GM23248 (cell line): ENCODE measurements at regions not wholly inside any gene's neighbourhood (a gene's known extent, or its start where the extent isn't known, plus 50 kb on each side); places are given as distances from the start of the nearest gene placed in this dataset.

Experiments used
- DNase-seq: peaks from one replicate; pipeline ENCODE4 v3.0.0-alpha.2; 2015
- H2AFZ ChIP-seq: fragments of 200-600 bp; sonication (generic); 2 replicates; pipeline ENCODE4 v1.6.1; 2016; ENCODE audit warnings: antibody characterized with exemption
- H3F3A ChIP-seq: fragments of 200-600 bp; sonication (generic); 2 replicates; pipeline ENCODE4 v1.6.1; 2016; ENCODE audit warnings: mild to moderate bottlenecking, antibody characterized with exemption, mixed run types; ENCODE audit not compliant: insufficient read depth
- H3K27ac ChIP-seq: fragments of 200-600 bp; sonication (generic); 2 replicates; pipeline ENCODE4 v1.5.1; 2016; ENCODE audit warnings: mild to moderate bottlenecking
- H3K27me3 ChIP-seq: fragments of 200-600 bp; sonication (generic); replicated peaks from 2 replicates; pipeline ENCODE4 v1.6.1; 2016; ENCODE audit warnings: mild to moderate bottlenecking; ENCODE audit not compliant: insufficient read depth
- H3K36me3 ChIP-seq: fragments of 200-600 bp; sonication (generic); 2 replicates; pipeline ENCODE4 v1.6.1; 2016; ENCODE audit warnings: low read depth, mild to moderate bottlenecking
- H3K4me1 ChIP-seq: fragments of 200-600 bp; sonication (generic); 2 replicates; pipeline ENCODE4 v1.6.1; 2016; ENCODE audit warnings: mild to moderate bottlenecking; ENCODE audit not compliant: insufficient read depth
- H3K4me2 ChIP-seq: fragments of 200-600 bp; sonication (generic); one replicate; pipeline ENCODE4 v1.6.1; 2016; ENCODE audit warnings: mild to moderate bottlenecking; ENCODE audit not compliant: unreplicated experiment
- H3K4me3 ChIP-seq: fragments of 200-600 bp; sonication (generic); 2 replicates; pipeline ENCODE4 v1.5.1; 2016; ENCODE audit warnings: mild to moderate bottlenecking
- H3K79me2 ChIP-seq: fragments of 200-600 bp; sonication (generic); 2 replicates; pipeline ENCODE4 v1.6.1; 2016; ENCODE audit warnings: mild to moderate bottlenecking; ENCODE audit not compliant: insufficient read depth
- H3K9ac ChIP-seq: fragments of 200-600 bp; sonication (generic); 2 replicates; pipeline ENCODE4 v1.6.1; 2016; ENCODE audit warnings: mild to moderate bottlenecking
- H3K9me2 ChIP-seq: fragments of 200-600 bp; sonication (generic); 2 replicates; pipeline ENCODE4 v1.6.1; 2016; ENCODE audit warnings: mixed run types, mild to moderate bottlenecking, moderate library complexity; ENCODE audit not compliant: insufficient read depth
- H3K9me3 ChIP-seq: fragments of 200-600 bp; sonication (generic); one replicate; pipeline ENCODE4 v1.6.1; 2017; ENCODE audit warnings: low read depth
- H4K20me1 ChIP-seq: fragments of 200-600 bp; sonication (generic); 2 replicates; pipeline ENCODE4 v1.6.0; 2016; ENCODE audit not compliant: insufficient read depth
- EZH2 ChIP-seq: fragments of 200-600 bp; sonication (generic); IDR thresholded peaks from 2 replicates; pipeline ENCODE4 v1.6.1; 2018; ENCODE audit warnings: antibody characterized with exemption, mild to moderate bottlenecking; ENCODE audit not compliant: insufficient read depth, poor library complexity, severe bottlenecking
- EZH2phosphoT487 ChIP-seq: fragments of 200-600 bp; sonication (generic); IDR thresholded peaks from 2 replicates; pipeline ENCODE4 v1.6.1; 2018; ENCODE audit warnings: antibody characterized with exemption, moderate library complexity, mild to moderate bottlenecking, low read depth; ENCODE audit not compliant: insufficient read depth
- WGBS, 2 experiments: methylation state at CpG; one replicate each; pipeline ENCODE4 v1.1.6; 2015 to 2017; ENCODE audit warnings: low lambda C conversion rate in 2 of 2, low coverage in 1 of 2; ENCODE audit errors: missing lambda C conversion rate in 2 of 2; 5-methylcytosine and 5-hydroxymethylcytosine counted together
- in situ Hi-C: fragments of 300-500 bp; cut with MboI; formaldehyde crosslinking; loops from 2 replicates; pipeline ENCODE4 v1.15.0; 2020

DNA sequence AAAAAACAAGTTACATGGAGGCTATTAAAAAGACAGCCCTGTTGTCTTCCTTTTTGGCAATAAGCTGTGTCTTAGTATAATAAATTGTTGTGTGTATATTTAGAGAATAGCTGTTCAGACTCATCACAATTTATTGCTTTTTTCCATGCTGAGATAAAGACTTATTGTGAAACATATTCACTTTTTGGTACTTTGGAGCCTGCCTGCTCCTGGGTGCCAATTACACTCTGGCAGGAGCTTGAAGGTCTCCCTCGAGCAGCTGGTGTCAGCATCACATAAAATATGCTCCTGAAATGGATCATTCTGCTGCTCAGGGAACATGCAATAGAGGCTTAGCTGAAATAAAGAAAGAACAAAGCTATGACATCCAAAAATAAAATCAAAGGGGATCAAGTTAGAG, 211.6 kb upstream of the DKK2 start:
- no peaks in the 10 kb centered on the region for H4K20me1 ChIP-seq
- H3K4me2 ChIP-seq, result no peak overlapping the region
- in situ Hi-C loops, result no loop called here
- no peaks in the 10 kb centered on the region for H3K9me2 ChIP-seq
- peaks cover 16% of the 10 kb centered on the region; the same call in 1 of the 2 replicates for H3F3A ChIP-seq
- H3K27me3 ChIP-seq, result no peaks in the 10 kb centered on the region
- H2AFZ ChIP-seq, result no peak overlapping the region
- TF ChIP-seq EZH2, result no peak
- no peak for TF ChIP-seq EZH2phosphoT487
- no peak overlapping the region for H3K27ac ChIP-seq
- H3K9me3 ChIP-seq, result no peaks in the 10 kb centered on the region
- H3K9ac ChIP-seq, result no peak overlapping the region
- H3K36me3 ChIP-seq, result no peaks in the 10 kb centered on the region
- WGBS, 2 experiments, result 18 to 19% methylated on average over 1 of the region's 1 CpG
- no peaks in the 10 kb centered on the region for H3K79me2 ChIP-seq
- no peak for DNase-seq
- H3K4me1 ChIP-seq, result peaks cover 12% of the 10 kb centered on the region
- H3K4me3 ChIP-seq, result no peak overlapping the region

DNA sequence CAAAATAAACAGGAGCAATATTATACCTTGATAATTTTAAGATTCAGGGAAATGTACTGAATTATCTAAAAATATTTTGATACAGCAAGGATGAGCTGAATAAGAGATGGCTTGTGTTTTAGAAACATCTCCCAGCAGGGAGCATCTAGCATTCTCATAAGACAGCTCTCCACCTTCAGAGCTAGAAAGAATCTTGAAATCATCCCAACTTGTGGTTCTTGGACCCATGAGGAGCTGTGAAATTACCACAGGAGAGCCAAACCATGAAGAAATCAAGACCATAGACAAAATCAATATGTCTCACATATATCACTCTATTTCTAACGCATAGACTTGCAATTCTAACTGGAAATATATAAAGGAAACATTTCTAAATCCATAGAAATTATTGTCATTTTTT, 210.6 kb upstream of the DKK2 start:
- peaks cover 21% of the 10 kb centered on the region; the same call in 1 of the 2 replicates for H3F3A ChIP-seq
- H3K9me3 ChIP-seq, result no peaks in the 10 kb centered on the region
- no peak overlapping the region for H3K9ac ChIP-seq
- H2AFZ ChIP-seq, result no peak overlapping the region
- TF ChIP-seq EZH2phosphoT487 (no peak), EZH2 (no peak)
- no peaks in the 10 kb centered on the region for H3K79me2 ChIP-seq
- no peaks in the 10 kb centered on the region for H3K9me2 ChIP-seq
- no peaks in the 10 kb centered on the region for H3K36me3 ChIP-seq
- peaks cover 15% of the 10 kb centered on the region for H3K4me1 ChIP-seq
- no peak overlapping the region for H3K4me3 ChIP-seq
- no peaks in the 10 kb centered on the region for H4K20me1 ChIP-seq
- DNase-seq, result no peak
- no peaks in the 10 kb centered on the region for H3K27me3 ChIP-seq
- WGBS, 2 experiments, result 68 to 79% methylated on average over 1 of the region's 1 CpG
- in situ Hi-C loops, result no loop called here
- H3K27ac ChIP-seq, result no peak overlapping the region
- no peak overlapping the region for H3K4me2 ChIP-seq

DNA sequence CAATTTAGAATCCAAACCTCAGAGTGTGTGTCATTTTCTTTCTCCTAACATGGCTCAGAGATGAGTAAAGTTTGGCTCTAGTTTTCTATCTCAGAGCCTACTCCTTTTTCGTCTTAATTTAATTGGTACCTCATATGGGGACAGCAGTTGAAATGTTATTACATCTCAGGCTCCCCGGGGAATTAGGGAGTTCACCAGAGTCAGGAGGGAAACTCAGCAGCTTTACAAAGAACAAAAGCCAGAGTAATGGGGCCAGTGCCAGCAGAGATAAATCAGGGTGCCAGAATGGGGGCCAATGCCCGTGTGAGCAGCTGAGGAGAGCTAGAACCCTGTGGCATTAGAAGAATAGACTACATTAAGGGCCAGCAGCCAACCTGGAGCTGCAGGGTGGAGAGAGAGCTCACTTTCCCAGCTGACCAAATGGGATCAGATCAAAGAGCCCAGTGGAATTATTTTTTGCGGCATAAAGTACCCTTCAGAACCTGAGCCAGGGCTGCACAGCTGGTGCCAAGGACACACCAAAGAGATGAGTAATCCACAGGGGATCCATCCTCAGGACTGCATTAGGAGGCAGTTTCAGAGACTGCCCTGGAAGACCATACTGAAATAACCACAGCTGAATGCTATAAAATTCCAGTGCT, 207.1 kb upstream of the DKK2 start:
- Histone ChIP-seq H3K27me3 (no peaks in the 10 kb centered on the region), H3K79me2 (no peaks in the 10 kb centered on the region), H3K27ac (peak overlapping the region; percentile 36), H4K20me1 (no peaks in the 10 kb centered on the region), H3K4me1 (peaks cover 15% of the 10 kb centered on the region), H3K9ac (no peak overlapping the region), H3K36me3 (no peaks in the 10 kb centered on the region), H3K4me3 (peak overlapping the region; percentile 50), H3K9me2 (no peaks in the 10 kb centered on the region), H2AFZ (peak overlapping the region; percentile 53), H3F3A (peaks cover 21% of the 10 kb centered on the region; the same call in 1 of the 2 replicates), H3K4me2 (peak overlapping the region; percentile 74), H3K9me3 (no peaks in the 10 kb centered on the region)
- WGBS, 2 experiments, result 1 to 2% methylated on average over 4 of the region's 4 CpGs
- TF ChIP-seq EZH2phosphoT487, result no peak
- no peak for TF ChIP-seq EZH2
- in situ Hi-C loops, result no loop called here
- DNase-seq, result peak; percentile 79

DNA sequence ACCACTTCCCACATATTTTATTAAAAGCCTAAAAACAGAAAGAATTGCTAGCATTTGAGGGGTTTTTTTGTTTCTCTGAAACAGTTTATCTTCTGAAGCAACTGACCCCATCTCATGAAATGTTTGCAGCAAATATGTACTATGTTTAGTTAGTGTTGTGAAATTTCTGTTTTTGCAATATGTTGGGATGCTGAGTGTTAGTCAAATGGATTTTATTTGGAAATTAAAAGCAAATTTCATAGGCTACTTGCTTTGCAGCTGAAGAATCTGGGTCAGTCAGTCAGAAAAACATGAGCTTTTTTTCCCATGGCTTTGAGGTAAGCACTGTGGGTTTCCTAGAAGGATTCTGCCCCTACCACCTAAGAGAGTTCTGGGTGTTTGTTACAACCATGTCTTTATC, 184.9 kb upstream of the DKK2 start:
- Histone ChIP-seq H3K79me2 (no peaks in the 10 kb centered on the region), H3K27ac (no peak overlapping the region), H3K9me2 (0 out of 2 replicates have a peak, but pooled peaks cover 5% of the 10 kb centered on the region), H3K36me3 (no peaks in the 10 kb centered on the region), H3K27me3 (no peaks in the 10 kb centered on the region), H3K9ac (no peak overlapping the region), H3F3A (no peaks in the 10 kb centered on the region), H3K4me3 (no peak overlapping the region), H2AFZ (no peak overlapping the region), H3K4me1 (no peaks in the 10 kb centered on the region), H3K4me2 (no peak overlapping the region), H3K9me3 (no peaks in the 10 kb centered on the region), H4K20me1 (no peaks in the 10 kb centered on the region)
- in situ Hi-C loops, result no loop called here
- DNase-seq, result peak; percentile 10
- TF ChIP-seq EZH2 (no peak), EZH2phosphoT487 (no peak)
